ENCODE measurements at regions not wholly inside any gene's neighbourhood (a gene's known extent, or its start where the extent isn't known, plus 50 kb on each side); places are given as distances from the start of the nearest gene placed in this dataset.

DNA sequence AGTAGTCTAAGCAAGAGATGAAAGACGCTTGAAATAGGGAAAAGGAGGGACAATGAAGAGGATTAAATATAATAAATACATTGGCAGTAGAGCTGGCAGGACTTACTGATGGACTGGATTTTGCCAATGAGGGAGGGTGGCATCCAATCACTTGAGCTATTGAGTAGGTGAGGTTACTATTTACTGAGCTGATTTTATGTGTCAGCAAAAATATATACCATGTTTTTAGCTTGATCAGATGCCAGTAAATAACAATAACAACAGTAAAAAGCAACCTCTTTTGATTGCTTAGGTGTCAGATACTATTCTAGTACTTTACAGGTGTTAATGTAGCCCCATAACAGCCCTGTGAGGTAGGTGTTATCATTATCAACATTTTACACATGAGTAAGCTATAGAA is 187.5 kb upstream of the LMNTD1 start:
- Histone ChIP-seq H3K36me3 (ENCODE audit: insufficient read depth, low read length) (no peaks in the 10 kb centered on the region), H3K9ac (ENCODE audit: low read depth, low read length, poor library complexity, severe bottlenecking) (no peak overlapping the region), H3K4me3 (ENCODE audit: low read length, poor library complexity, severe bottlenecking) (no peak overlapping the region), H2AFZ (ENCODE audit: low read length) (no peak overlapping the region), H3F3A (ENCODE audit: low read depth) (no peaks in the 10 kb centered on the region), H3K27me3 (ENCODE audit: insufficient read depth, low read length, poor library complexity, severe bottlenecking) (no peaks in the 10 kb centered on the region), H3K4me1 (ENCODE audit: insufficient read depth, low read length, poor library complexity, severe bottlenecking) (peaks cover 13% of the 10 kb centered on the region), H3K9me2 (replicated peaks; ENCODE audit: low read depth, low read length) (no peaks in the 10 kb centered on the region), H3K79me2 (ENCODE audit: insufficient read depth, low read length) (no peaks in the 10 kb centered on the region), H3K4me2 (ENCODE audit: low read depth, low read length, poor library complexity, severe bottlenecking) (no peak overlapping the region), H3K9me3 (ENCODE audit: insufficient read depth, low read depth, low read length) (peaks cover 5% of the 10 kb centered on the region; the same call in 1 of the 2 replicates), H4K20me1 (ENCODE audit: insufficient read depth, low read length, poor library complexity, severe bottlenecking) (no peaks in the 10 kb centered on the region)
- no peak for TF ChIP-seq CTCF (conservative IDR thresholded peaks at IDR 0.05; ENCODE audit: low read length)
- no peak for TF ChIP-seq EZH2phosphoT487 (IDR thresholded peaks at IDR 0.05; ENCODE audit: borderline replicate concordance)

DNA sequence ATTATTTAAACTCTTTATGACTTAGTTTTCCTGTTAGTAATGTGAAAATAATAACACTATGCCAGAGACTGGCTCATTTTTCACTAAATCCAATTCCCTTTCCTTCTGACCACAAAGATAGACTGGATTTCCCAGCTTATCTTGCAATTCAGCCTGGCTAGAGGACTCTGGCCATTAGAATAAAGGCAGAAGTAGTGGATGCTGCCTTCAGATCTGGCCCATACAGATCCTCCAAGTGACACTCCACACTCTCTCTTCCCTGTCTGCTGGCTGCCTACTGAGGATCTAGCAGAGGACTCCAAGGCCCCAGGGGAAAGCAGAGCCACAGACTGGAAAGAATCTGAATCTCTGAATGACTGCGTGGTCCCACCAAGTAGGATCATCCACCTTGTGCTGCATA is 188.8 kb upstream of the LMNTD1 start:
- no peak for TF ChIP-seq EZH2phosphoT487 (IDR thresholded peaks at IDR 0.05; ENCODE audit: borderline replicate concordance)
- TF ChIP-seq CTCF (conservative IDR thresholded peaks at IDR 0.05; ENCODE audit: low read length) = no peak
- no peaks in the 10 kb centered on the region for H3K9me2 ChIP-seq (replicated peaks; ENCODE audit: low read depth, low read length)
- H3K4me2 ChIP-seq (ENCODE audit: low read depth, low read length, poor library complexity, severe bottlenecking) = no peak overlapping the region
- H3K36me3 ChIP-seq (ENCODE audit: insufficient read depth, low read length) = no peaks in the 10 kb centered on the region
- H3K9me3 ChIP-seq (ENCODE audit: insufficient read depth, low read depth, low read length) = peaks cover 5% of the 10 kb centered on the region; the same call in 1 of the 2 replicates
- H4K20me1 ChIP-seq (ENCODE audit: insufficient read depth, low read length, poor library complexity, severe bottlenecking) = no peaks in the 10 kb centered on the region
- H3F3A ChIP-seq (ENCODE audit: low read depth) = no peaks in the 10 kb centered on the region
- peaks cover 13% of the 10 kb centered on the region for H3K4me1 ChIP-seq (ENCODE audit: insufficient read depth, low read length, poor library complexity, severe bottlenecking)
- no peaks in the 10 kb centered on the region for H3K79me2 ChIP-seq (ENCODE audit: insufficient read depth, low read length)
- no peak overlapping the region for H3K9ac ChIP-seq (ENCODE audit: low read depth, low read length, poor library complexity, severe bottlenecking)
- H3K4me3 ChIP-seq (ENCODE audit: low read length, poor library complexity, severe bottlenecking) = no peak overlapping the region
- no peaks in the 10 kb centered on the region for H3K27me3 ChIP-seq (ENCODE audit: insufficient read depth, low read length, poor library complexity, severe bottlenecking)
- no peak overlapping the region for H2AFZ ChIP-seq (ENCODE audit: low read length)

DNA sequence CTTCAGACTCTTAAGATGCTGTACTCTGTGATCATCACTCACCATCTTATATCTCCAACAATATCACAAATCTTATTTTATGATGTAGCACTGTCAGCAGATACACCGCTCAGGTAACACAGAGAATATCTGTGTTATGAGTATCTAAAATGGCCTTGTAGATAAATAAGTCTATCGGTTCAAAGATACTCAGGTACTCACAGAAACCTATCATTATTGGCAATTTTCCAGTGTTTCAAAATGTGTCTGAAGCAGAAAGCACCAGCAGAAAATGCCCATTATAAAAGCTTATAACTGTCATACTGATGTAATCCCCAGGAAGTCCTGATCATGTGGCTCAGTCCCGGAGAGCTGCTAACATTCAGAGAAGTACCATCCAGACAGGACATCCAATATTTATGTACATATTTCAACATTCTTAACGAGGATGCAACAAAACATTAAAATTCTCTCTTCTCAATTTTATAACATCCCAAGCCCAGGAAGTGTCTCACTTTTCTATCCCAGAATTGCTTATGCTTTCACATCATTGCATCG is 190.7 kb upstream of the LMNTD1 start:
- no peaks in the 10 kb centered on the region for H3F3A ChIP-seq (ENCODE audit: low read depth)
- H3K4me3 ChIP-seq (ENCODE audit: low read length, poor library complexity, severe bottlenecking) = peak overlapping the region; percentile 7
- H3K4me2 ChIP-seq (ENCODE audit: low read depth, low read length, poor library complexity, severe bottlenecking) = peak overlapping the region; percentile 23
- H4K20me1 ChIP-seq (ENCODE audit: insufficient read depth, low read length, poor library complexity, severe bottlenecking) = no peaks in the 10 kb centered on the region
- H2AFZ ChIP-seq (ENCODE audit: low read length) = peak overlapping the region; percentile 59; the same call in 1 of the 2 replicates
- H3K9me3 ChIP-seq (ENCODE audit: insufficient read depth, low read depth, low read length) = no peaks in the 10 kb centered on the region
- H3K9ac ChIP-seq (ENCODE audit: low read depth, low read length, poor library complexity, severe bottlenecking) = no peak overlapping the region
- TF ChIP-seq EZH2phosphoT487 (IDR thresholded peaks at IDR 0.05; ENCODE audit: borderline replicate concordance) = no peak
- TF ChIP-seq CTCF (conservative IDR thresholded peaks at IDR 0.05; ENCODE audit: low read length) = no peak
- H3K27me3 ChIP-seq (ENCODE audit: insufficient read depth, low read length, poor library complexity, severe bottlenecking) = no peaks in the 10 kb centered on the region
- no peaks in the 10 kb centered on the region for H3K79me2 ChIP-seq (ENCODE audit: insufficient read depth, low read length)
- H3K4me1 ChIP-seq (ENCODE audit: insufficient read depth, low read length, poor library complexity, severe bottlenecking) = peaks cover 13% of the 10 kb centered on the region
- H3K36me3 ChIP-seq (ENCODE audit: insufficient read depth, low read length) = no peaks in the 10 kb centered on the region
- H3K9me2 ChIP-seq (replicated peaks; ENCODE audit: low read depth, low read length) = no peaks in the 10 kb centered on the region

All from Loucy (cell line).